Retinal pigment epithelial cell (primary cell): ENCODE measurements at regions not wholly inside any gene's neighbourhood (a gene's known extent, or its start where the extent isn't known, plus 50 kb on each side); places are given as distances from the start of the nearest gene placed in this dataset.
"Not testable (repeated sequence)": the region's sequence is repeated elsewhere in the genome, so short reads cannot be mapped to it uniquely, and the experiment has no call there.

Experiments
- DNase-seq: peaks from one replicate; pipeline ENCODE4 v3.0.0-alpha.2; 2010; ENCODE audit warnings: low read depth
- H3K4me3 ChIP-seq: 2 replicates; pipeline ENCODE4 v1.5.1; 2011; ENCODE audit warnings: mild to moderate bottlenecking, low read length, control low read depth, moderate library complexity
- CTCF ChIP-seq: conservative IDR thresholded peaks from 2 replicates; pipeline ENCODE4 v1.5.1; 2011; ENCODE audit warnings: low read depth, low read length, control low read depth, inconsistent platforms

GRCh38 chr9:124126648-124127646 is 115.4 kb downstream of the LHX2 start:
- H3K4me3 ChIP-seq: no peak overlapping the region
- DNase-seq: no peak
- peak; percentile 91 for TF ChIP-seq CTCF

- no peak overlapping the region for H3K4me3 ChIP-seq
- no peak for TF ChIP-seq CTCF
- DNase-seq: no peak
These were observed 117.1 kb downstream of the LHX2 start for GRCh38 chr9:124128568-124129166.

- no peak for DNase-seq
- TF ChIP-seq CTCF: no peak
- no peak overlapping the region for H3K4me3 ChIP-seq
These were observed 118.9 kb downstream of the LHX2 start for GRCh38 chr9:124130277-124131075.

- DNase-seq, H3K4me3 ChIP-seq: not testable (repeated sequence)
These were observed 120.0 kb downstream of the LHX2 start for GRCh38 chr9:124131518-124131917.

- DNase-seq: no peak
- TF ChIP-seq CTCF: no peak
These were observed 121.1 kb downstream of the LHX2 start for GRCh38 chr9:124132671-124133147.

GRCh38 chr9:124133727-124134126 is 122.2 kb downstream of the LHX2 start:
- DNase-seq: no peak
- peak; percentile 51 for TF ChIP-seq CTCF
- H3K4me3 ChIP-seq: no peak overlapping the region

More at GRCh38 chr9:124132671-124133147, 121.1 kb downstream of the LHX2 start:
- H3K4me3 ChIP-seq: no peak overlapping the region

- no peak for TF ChIP-seq CTCF
- DNase-seq: no peak
- no peak overlapping the region for H3K4me3 ChIP-seq
These were observed 123.0 kb downstream of the LHX2 start for GRCh38 chr9:124134526-124134925.
